ENCODE measurements at regions not wholly inside any gene's neighbourhood (a gene's known extent, or its start where the extent isn't known, plus 50 kb on each side); places are given as distances from the start of the nearest gene placed in this dataset.

- TF ChIP-seq EZH2 (IDR thresholded peaks at IDR 0.05) (no peak), POLR2AphosphoS5 (IDR thresholded peaks at IDR 0.05; ENCODE audit: borderline replicate concordance, low read depth, low read length) (no peak), FOXP2 (optimal IDR thresholded peaks at IDR 0.05; ENCODE audit: control extremely low read depth, extremely low read length, insufficient read depth) (no peak)
Observed at GRCh38 chr9:118665226-118665919, 703.9 kb downstream of the BRINP1 start.

Data from SK-N-MC (cell line).